ENCODE measurements at regions not wholly inside any gene's neighbourhood (a gene's known extent, or its start where the extent isn't known, plus 50 kb on each side); places are given as distances from the start of the nearest gene placed in this dataset.
A peak's percentile ranks its signal among the peaks of the same experiment; 100 is the strongest.

DNA sequence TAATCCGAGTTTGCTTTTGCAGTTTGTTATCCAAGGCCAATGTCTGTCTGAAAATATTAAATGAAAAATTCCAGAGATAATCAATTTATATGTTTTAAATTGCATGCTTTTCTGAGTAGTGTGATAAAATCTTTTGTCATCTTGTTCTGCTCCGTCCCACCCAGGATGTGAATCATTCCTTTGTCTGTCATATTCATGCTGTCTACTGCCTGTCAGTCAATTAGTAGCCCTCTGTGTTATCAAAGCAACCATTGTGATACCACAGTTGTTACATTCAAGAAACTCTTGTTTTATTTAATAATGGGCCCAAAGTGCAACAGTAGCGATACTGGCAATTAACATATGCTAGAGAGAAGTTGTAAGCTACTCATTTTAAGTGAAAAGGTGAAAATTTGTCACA lies 819.3 kb downstream of the BRINP3 start:
- DNase-seq (ENCODE audit: low read depth): no peak
- H3K4me3 ChIP-seq (ENCODE audit: low read depth, low read length): no peak overlapping the region
- TF ChIP-seq, protein P1, sequence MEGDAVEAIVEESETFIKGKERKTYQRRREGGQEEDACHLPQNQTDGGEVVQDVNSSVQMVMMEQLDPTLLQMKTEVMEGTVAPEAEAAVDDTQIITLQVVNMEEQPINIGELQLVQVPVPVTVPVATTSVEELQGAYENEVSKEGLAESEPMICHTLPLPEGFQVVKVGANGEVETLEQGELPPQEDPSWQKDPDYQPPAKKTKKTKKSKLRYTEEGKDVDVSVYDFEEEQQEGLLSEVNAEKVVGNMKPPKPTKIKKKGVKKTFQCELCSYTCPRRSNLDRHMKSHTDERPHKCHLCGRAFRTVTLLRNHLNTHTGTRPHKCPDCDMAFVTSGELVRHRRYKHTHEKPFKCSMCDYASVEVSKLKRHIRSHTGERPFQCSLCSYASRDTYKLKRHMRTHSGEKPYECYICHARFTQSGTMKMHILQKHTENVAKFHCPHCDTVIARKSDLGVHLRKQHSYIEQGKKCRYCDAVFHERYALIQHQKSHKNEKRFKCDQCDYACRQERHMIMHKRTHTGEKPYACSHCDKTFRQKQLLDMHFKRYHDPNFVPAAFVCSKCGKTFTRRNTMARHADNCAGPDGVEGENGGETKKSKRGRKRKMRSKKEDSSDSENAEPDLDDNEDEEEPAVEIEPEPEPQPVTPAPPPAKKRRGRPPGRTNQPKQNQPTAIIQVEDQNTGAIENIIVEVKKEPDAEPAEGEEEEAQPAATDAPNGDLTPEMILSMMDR (conservative IDR thresholded peaks at IDR 0.05; ENCODE audit: low read depth, low read length): no peak

DNA sequence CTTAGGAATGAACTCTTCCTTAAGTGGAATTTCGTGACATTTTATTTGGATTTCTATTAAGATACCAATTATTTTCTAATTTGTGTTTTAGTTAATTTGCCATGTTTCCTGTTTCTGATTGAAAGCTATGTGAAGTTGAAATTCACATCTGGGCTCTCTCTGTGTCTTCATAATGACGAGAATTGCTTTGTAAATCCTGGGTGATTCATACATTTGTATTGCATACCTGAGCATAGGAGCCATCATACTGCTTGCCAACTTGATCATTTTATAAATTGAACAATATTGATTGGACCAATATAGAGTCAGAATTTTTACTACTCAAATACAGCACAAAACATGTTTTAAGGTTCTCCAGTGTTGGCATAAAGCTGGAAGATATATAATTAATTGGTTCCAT lies 817.9 kb downstream of the BRINP3 start:
- TF ChIP-seq, protein P1 (conservative IDR thresholded peaks at IDR 0.05; ENCODE audit: low read depth, low read length): no peak
- no peak for DNase-seq (ENCODE audit: low read depth)
- H3K4me3 ChIP-seq (ENCODE audit: low read depth, low read length): no peak overlapping the region

DNA sequence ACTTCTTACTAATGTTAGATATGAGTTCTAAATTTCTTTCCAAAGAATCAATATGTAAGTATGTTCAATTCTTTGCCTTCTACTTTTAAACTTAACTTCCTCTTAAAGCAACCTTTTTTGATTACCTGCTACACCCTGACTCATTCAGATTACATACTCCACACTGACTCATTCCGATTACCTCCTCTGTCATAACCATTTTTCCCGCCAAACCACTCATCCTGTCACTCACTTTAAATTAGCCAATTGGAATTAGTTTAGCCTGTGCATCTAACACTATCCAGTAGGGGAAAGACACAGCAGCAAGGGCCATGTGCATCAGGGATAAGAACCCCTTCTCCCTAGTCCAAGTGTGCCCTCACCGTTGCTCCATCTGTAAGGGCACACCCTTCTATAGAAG lies 815.5 kb downstream of the BRINP3 start:
- TF ChIP-seq, protein P1 (conservative IDR thresholded peaks at IDR 0.05; ENCODE audit: low read depth, low read length): no peak

DNA sequence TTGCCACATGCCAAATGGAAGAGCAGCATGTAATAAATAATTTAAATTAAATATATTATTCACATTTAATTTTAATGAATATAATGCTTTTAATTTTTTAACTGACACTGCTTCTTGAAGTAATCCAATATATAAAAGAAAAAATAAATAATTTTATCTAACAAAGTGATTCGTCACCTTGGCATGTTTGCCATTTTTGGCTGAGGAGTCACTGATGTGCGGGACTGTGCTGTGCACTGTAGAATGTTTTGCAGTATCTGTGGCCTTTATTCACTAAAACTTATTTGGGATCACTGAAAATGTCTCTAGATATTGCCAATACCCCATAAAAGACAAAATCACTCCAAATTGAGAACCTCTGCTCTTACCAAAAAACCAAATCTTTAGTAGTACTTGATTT lies 807.8 kb downstream of the BRINP3 start:
- H3K4me3 ChIP-seq (ENCODE audit: low read depth, low read length): no peak overlapping the region
- DNase-seq (ENCODE audit: low read depth): peak; percentile 47
- TF ChIP-seq, protein P1 (conservative IDR thresholded peaks at IDR 0.05; ENCODE audit: low read depth, low read length): no peak

More for the DNA sequence above, 815.5 kb downstream of the BRINP3 start:
- no peak for DNase-seq (ENCODE audit: low read depth)
- no peak overlapping the region for H3K4me3 ChIP-seq (ENCODE audit: low read depth, low read length)

DNA sequence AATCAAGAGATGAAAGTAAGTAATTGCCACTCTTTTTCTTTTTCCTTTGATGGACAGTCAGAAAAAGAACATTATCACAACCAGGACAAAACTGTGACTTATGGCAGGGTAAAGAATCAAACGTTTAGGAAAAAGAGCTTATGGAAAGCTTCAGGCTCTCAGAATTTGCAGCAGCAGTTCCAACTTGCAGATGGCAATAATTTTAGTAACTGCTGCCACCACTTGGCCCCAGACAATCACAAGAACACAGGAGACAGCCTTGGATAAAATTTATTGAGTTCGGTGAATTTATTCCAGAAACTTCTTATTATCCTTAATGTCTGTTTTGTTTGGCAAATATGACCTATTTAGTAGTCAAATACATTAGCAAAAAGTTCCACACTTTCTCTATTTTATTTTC lies 804.4 kb downstream of the BRINP3 start:
- TF ChIP-seq, protein P1 (conservative IDR thresholded peaks at IDR 0.05; ENCODE audit: low read depth, low read length): peak; percentile 17
- no peak overlapping the region for H3K4me3 ChIP-seq (ENCODE audit: low read depth, low read length)
- DNase-seq (ENCODE audit: low read depth): peak; percentile 16

DNA sequence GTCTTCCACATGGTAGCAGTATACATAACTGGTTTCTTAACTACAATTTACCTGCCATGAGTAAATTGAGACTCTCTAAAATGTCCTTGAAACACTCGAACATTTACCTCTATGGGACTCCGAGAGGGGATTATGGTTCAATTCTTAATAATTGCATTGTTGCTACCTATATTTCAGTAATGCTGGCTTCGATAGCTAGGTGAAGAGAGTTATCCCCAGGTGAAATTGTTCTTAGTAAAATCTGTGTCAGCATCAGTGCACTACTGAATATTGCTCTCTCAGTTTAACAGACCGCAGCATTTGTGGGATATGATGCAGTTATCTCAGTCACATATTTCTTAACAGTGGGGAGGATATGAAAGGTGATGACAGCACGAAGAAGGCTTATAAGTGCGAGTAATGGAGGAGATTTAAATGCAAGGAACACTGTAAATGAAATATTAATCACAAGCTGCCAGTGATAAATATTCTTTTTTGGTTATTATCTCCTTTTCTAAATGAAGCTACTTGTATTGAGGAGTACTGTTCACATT lies 801.9 kb downstream of the BRINP3 start:
- DNase-seq (ENCODE audit: low read depth): peak; percentile 4
- TF ChIP-seq, protein P1 (conservative IDR thresholded peaks at IDR 0.05; ENCODE audit: low read depth, low read length): no peak

DNA sequence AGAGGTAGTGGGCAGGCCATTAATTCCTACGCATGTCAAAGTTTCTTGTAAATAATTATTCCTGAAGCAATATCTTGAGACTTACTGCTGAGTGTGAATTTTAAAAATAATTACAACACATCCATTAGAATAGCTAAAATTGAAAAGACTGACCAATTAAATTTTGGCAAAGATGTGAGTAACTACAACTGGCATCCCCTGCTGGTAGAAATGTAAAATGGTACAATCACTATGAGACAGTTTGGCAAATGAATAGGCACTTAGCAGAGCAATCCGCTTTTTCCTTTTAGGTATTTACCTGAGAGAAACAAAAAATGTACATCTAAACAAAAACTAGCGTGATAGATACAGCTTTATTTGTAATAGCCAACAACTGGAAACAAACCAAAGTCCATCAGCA lies 798.9 kb downstream of the BRINP3 start:
- no peak overlapping the region for H3K4me3 ChIP-seq (ENCODE audit: low read depth, low read length)
- DNase-seq (ENCODE audit: low read depth): peak; percentile 19
- TF ChIP-seq, protein P1 (conservative IDR thresholded peaks at IDR 0.05; ENCODE audit: low read depth, low read length): peak; percentile 55

More for the DNA sequence above, 801.9 kb downstream of the BRINP3 start:
- no peak overlapping the region for H3K4me3 ChIP-seq (ENCODE audit: low read depth, low read length)

All from choroid plexus epithelial cell (primary cell).